HG02763 (cell line): ENCODE measurements at regions not wholly inside any gene's neighbourhood (a gene's known extent, or its start where the extent isn't known, plus 50 kb on each side); places are given as distances from the start of the nearest gene placed in this dataset.

ENCODE experiments used
- ATAC-seq: cut with Tn5 transposase; IDR thresholded peaks from one replicate; pipeline ENCODE4 v1.9.1; 2021; ENCODE audit warnings: mild to moderate bottlenecking, moderate library complexity; ENCODE audit not compliant: unreplicated experiment

- ATAC-seq, result no peak
Measured at GRCh38 chr9:79807971-79808370, 236.2 kb downstream of the TLE4 start.

- ATAC-seq, result no peak
Measured at GRCh38 chr9:79806086-79806485, 234.3 kb downstream of the TLE4 start.

GRCh38 chr9:79801459-79801858, 229.7 kb downstream of the TLE4 start:
- no peak for ATAC-seq

GRCh38 chr9:79800578-79800977, 228.8 kb downstream of the TLE4 start:
- no peak for ATAC-seq

GRCh38 chr9:79799691-79800335, 228.0 kb downstream of the TLE4 start:
- ATAC-seq, result no peak

- ATAC-seq, result no peak
Measured at GRCh38 chr9:79798450-79798849, 226.7 kb downstream of the TLE4 start.

GRCh38 chr9:79796411-79796810, 224.6 kb downstream of the TLE4 start:
- no peak for ATAC-seq

GRCh38 chr9:79788662-79789061, 216.9 kb downstream of the TLE4 start:
- ATAC-seq, result no peak

- ATAC-seq, result no peak
Measured at GRCh38 chr9:79781263-79781662, 209.5 kb downstream of the TLE4 start.

GRCh38 chr9:79780559-79780958, 208.8 kb downstream of the TLE4 start:
- ATAC-seq, result no peak

GRCh38 chr9:79779901-79780300, 208.1 kb downstream of the TLE4 start:
- ATAC-seq, result no peak

- ATAC-seq, result no peak
Measured at GRCh38 chr9:79778581-79778980, 206.8 kb downstream of the TLE4 start.

- ATAC-seq, result no peak
Measured at GRCh38 chr9:79776581-79776980, 204.8 kb downstream of the TLE4 start.
